CD1c-positive myeloid dendritic cell (primary cell): ENCODE measurements at regions not wholly inside any gene's neighbourhood (a gene's known extent, or its start where the extent isn't known, plus 50 kb on each side); places are given as distances from the start of the nearest gene placed in this dataset.
A peak's percentile ranks its signal among the peaks of the same experiment; 100 is the strongest.
"Not testable (repeated sequence)": the region's sequence is repeated elsewhere in the genome, so short reads cannot be mapped to it uniquely, and the experiment has no call there.

Source experiments
- DNase-seq: peaks from one replicate; pipeline ENCODE4 v3.0.0-alpha.2; 2016; ENCODE audit errors: extremely low spot score

- DNase-seq, result no peak
Measured at GRCh38 chr11:42301777-42302176, 842.3 kb upstream of the LRRC4C start.

DNA sequence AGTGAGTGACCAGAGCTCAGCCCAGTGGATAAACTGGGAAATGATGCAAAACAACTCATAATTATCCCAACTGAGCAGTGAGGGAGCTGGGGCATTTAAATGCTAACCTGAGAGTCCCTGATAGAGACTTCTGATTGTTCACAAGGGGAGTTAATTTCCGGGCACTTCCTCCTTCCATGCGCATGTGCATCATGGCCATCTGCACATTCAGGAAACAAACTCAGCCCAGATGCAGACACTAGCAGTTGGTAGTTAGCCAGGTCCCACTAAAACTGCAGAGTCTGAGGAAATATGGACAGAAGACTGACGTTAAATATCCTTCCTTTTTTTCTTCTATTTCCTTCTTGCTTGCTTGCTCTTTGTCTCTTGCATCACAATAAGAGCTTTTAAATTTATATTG is 852.1 kb upstream of the LRRC4C start:
- DNase-seq, result no peak

- no peak for DNase-seq
Measured at GRCh38 chr11:42311944-42312343, 852.5 kb upstream of the LRRC4C start.

DNA sequence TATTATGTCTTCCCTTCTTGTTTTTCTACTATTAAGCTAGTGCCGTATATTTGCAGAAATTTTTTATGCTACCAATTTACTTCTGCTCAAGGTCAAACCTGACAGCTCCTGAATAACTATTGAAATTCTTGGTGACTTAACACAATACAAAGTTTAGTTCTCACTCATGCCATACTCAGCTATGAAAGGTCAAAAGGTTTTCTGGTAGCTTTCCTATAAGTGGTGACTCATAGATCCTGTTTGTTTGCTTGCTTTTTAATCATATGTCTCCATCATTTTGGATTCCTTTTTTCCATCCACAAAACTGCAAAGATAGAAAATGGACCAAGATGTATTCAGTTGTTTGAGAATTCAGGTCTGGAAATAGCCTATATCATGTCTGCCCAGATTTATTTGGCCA is 855.8 kb upstream of the LRRC4C start:
- DNase-seq, result no peak

- DNase-seq, result no peak
Measured at GRCh38 chr11:42315846-42316245, 856.4 kb upstream of the LRRC4C start.

GRCh38 chr11:42319921-42320320 is 860.5 kb upstream of the LRRC4C start:
- no peak for DNase-seq

- no peak for DNase-seq
Measured at GRCh38 chr11:42329929-42330565, 870.6 kb upstream of the LRRC4C start.

GRCh38 chr11:42337786-42338455 is 878.5 kb upstream of the LRRC4C start:
- no peak for DNase-seq

DNA sequence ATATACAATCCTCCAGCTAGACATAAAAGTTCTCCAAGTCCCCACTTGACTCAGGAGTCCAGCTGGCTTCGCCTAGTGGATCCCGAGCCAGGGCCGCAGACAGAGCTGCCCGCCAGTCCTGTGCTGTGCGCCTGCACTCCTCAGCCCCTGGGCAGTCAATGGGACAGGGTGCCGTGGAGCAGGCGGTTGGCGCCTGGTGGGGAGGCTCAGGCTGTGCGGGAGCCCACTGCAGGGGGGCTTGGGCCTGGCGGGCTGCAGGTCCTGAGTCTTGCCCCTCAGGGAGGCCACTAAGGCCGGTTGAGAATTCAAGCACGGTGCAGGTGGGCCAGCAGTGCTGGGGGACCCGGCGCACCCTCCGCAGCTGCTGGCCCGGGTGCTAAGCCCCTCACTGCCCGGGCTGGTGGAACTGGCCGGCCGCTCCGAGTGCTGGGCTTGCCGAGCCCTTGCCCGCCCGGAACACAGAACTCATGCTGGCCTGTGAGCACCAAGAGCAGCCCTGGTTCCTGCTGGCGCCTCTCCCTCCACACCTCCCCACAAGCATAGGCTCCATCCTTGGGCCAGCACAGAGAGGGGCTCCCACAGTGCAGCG is 884.8 kb upstream of the LRRC4C start:
- DNase-seq, result no peak

DNA sequence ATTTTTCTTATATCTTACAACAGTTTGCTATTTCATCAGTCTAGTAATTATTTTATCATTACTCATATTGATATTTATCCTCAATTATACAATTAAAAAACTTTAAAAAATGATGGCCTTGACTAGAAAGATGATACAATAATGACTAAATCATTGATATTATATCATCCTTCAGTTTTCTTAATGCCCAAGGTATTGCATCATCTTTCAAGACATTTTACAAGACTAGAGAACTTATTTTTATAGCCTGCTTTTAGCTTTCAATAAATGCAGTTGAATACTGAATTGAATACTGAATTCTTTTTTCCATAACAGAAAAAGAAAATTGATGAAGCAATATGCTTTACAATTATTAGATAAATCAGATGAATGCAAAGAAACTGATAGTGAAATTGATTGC is 886.5 kb upstream of the LRRC4C start:
- DNase-seq, result no peak

DNA sequence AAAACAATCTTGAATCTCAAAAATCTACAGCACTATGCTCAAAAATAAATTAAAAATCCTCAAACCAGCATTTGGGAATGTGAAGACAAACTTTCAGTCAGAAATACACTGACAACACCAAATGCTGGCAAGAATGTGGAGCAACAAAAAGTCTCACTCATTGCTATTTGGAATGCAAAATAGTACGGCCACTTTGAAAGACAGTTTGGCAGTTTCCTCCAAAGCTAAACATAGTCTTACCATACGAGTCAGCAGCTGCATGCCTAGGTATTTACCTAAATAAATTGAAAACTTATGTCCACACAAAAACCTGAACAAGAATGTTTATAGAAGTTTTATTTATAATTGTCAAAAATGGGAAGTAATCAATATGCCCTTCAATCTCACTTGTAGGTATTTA is 904.2 kb upstream of the LRRC4C start:
- DNase-seq, result no peak

- no peak for DNase-seq
Measured at GRCh38 chr11:42390116-42390515, 921.7 kb upstream of the API5 start.

DNA sequence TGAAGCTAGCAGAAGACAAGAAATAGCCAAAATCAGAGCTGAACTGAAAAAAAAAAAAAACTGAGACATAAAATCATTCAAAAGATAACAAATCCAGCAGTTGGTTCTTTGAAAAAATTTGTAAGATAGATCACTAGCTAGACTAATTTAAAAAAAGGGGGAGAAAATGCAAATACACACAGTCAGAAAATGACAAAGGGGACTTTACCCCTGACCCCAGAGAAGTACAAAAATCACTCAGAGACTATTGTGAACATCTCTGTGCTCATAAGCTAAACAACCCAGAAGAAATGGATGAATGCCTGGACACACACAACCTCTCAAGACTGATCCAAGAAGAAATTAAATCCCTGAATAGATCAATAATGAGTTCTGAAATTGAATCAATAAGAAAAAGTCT is 914.3 kb upstream of the API5 start:
- no peak for DNase-seq

- peak; percentile 2 for DNase-seq
Measured at GRCh38 chr11:42407341-42407740, 904.5 kb upstream of the API5 start.

- DNase-seq, result peak; percentile 18
Measured at GRCh38 chr11:42410251-42410955, 901.4 kb upstream of the API5 start.

GRCh38 chr11:42412590-42412989 is 899.2 kb upstream of the API5 start:
- no peak for DNase-seq

DNA sequence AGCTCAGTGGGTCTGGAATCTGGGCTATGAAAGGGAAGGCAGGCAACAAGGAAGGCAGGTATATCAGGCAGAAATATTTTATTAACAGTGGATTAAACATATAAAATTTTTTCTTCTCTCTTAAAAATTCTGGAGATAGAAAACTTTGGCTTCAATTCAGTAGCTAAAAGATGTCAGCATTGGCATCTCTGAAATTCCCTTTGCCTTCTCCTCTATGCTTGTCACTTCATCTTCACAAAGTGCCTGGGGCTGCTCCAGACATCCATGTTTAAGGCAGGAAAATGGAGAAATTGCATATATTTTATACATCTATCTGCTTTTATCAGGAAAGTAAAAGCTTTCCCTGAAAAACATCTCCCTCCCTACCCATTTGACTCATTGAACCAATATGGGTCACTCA is 894.1 kb upstream of the API5 start:
- DNase-seq, result no peak

- no peak for DNase-seq
Measured at GRCh38 chr11:42422090-42422489, 889.7 kb upstream of the API5 start.

GRCh38 chr11:42434911-42435310 is 876.9 kb upstream of the API5 start:
- DNase-seq, result not testable (repeated sequence)

DNA sequence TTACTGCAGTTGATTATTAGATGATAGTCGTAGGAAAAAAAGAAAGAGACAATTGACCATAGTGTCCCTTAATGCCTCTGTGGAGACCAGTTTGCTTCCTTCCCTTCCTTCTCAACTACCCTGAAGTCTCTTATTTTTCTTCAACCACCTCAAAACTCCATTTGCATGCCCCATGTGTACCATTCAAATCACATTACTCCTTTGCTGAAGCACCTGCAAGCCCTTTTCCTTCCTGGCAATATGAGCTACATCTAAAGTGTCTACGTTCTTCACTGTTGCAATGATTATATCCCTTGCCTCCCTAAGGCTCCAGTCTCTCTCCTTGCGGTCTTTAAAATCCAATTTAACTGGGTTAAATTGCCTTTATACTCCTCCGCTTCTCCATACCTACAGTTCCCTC is 867.4 kb upstream of the API5 start:
- DNase-seq, result no peak

GRCh38 chr11:42462558-42463310 is 849.1 kb upstream of the API5 start:
- DNase-seq, result no peak

GRCh38 chr11:42465623-42466022 is 846.2 kb upstream of the API5 start:
- no peak for DNase-seq
